Stimulated activated CD4-positive, alpha-beta T cell treated with anti-CD3 and anti-CD28 coated beads, Interleukin-12 subunit alpha, Interleukin-12 subunit beta, amount 100 ng/mL, for 24 hours (primary cell): ENCODE measurements at regions not wholly inside any gene's neighbourhood (a gene's known extent, or its start where the extent isn't known, plus 50 kb on each side); places are given as distances from the start of the nearest gene placed in this dataset.

Experiments
- DNase-seq, 2 experiments: peaks; one replicate each; pipeline ENCODE4 v3.0.0-alpha.2; 2020; ENCODE audit warnings: low read depth in 2 of 2

DNA sequence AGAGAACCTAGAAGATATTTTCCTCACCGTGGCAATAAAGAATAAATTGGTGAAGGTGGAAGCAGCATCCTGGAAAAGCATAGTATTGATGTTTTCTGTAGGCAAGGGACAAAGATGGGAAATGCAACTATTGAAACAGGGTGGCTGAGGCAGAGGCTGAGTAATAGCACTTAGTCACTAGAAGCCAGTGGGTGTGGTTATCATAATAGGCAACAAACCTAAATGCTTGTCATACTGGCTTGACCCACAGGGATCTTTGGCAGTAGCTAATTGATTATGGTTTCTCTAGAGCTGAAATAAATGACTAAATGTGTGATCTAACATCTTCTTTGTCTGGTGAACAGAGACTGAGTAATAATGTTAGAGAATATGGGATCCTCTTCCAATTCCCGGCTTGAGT is 353.6 kb upstream of the RPS6KA3 start:
- no peak for DNase-seq

DNA sequence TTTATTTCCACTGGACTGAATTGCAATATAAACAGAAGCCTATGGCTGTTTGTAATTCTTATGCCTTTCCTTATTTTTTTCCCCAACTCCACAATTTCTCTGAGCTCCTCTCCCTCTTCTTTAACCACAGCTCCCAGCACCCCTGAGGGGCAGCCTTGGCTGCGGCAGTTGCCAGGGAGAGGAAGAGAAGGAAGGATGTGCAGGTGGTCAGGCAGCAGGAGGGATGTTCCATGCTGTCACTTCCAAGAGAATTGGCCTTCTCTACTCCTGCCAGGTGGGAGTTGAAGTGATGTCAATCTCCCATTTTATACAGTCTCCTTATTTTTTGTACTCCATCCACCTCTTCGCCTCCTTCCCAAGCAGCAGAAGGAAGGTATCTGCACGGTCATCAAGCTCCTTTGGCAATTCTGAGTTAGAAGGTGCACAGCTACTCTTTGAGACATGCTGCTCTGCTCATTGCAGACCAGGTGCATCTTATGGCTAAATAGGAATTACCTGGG is 343.3 kb upstream of the RPS6KA3 start:
- no peak for DNase-seq

DNA sequence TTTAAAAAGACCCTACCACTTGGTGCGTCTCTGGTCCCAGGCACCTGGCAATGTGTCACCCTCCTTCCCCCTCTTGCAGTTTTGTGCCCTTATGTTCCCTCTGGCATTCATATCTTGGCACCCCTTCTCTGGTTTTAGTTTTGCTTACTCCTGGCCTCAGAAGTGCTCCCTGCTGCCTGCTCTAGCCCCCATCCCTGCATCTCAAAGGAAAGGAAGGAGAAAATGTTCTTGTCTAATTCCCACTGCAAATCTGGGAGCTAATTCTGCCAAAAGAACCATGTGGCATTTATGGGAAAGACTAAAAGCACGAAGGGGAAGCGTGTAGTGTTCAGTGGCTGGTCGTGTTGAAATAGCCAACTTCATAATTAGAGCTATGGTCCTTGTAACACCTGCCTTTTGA is 340.1 kb upstream of the RPS6KA3 start:
- DNase-seq, result no peak

DNA sequence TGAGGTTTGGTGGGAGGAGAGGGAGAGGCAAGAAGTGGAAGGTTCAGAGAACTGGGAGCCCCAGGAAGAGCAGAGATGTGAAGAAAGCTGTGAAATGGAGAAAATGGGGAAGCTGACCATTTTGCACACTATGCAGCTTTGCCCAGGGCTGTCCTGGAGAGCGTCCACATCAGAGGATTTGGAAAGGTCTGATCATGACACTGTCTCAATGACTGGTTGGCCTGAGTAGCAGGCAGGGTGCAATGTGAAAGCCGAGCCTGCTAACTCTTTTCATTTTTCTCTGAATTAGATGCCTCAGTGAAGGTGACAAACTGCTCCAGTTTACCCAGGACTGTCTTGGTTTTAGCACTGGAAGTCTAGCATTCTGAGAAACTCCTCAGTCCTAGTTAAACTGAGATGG is 330.1 kb upstream of the RPS6KA3 start:
- DNase-seq, result no peak

DNA sequence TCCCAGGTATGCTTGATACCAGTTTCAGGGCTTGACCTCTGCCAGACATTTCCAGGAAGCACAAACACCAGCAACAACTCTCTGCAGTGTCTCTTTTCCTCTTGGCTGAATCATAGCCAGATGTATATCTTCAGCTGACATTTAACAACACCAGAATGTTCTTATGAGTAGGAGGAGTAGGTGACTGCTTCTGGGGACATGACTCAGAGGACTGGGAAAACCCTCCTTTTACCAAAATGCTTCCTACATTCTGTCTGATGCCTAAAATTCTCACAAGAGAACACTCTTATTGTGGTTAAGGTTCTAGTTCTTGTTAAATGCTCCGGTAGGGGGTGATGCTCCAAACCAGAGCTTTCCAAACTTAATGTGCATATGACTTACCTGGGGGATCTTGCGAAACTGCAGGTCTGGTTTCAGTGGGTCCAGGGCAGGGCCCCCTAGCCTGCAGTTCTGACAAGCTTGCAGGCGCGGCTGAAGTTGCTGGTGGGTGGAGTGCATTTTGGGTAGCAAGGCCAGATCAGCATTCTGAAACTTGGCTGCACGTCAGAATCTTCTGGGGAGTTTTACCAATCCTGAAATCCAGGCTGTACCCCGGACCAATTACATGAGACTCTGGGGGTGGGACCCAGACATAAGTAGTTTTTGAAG is 329.3 kb upstream of the RPS6KA3 start:
- DNase-seq, result peak in 1 of 2 experiments; percentile 35

DNA sequence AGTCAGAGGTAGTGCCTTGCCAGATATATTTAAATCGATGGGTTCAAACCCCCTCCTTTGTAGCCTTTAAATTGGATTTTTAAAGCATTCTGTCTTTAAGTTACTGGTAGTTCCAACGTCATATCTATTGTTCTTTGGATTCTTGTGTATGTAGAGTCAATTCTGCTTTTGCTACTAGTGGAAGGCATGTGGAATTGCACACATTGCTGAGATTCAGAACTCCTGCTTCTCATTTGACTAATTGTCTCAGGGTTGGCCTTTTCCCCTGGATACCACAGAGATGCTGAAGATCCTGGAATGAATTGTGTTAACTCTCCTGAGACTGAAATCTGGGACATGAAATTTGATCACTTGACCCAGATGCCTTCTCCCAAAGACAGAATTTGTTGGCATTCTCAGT is 328.3 kb upstream of the RPS6KA3 start:
- no peak for DNase-seq

DNA sequence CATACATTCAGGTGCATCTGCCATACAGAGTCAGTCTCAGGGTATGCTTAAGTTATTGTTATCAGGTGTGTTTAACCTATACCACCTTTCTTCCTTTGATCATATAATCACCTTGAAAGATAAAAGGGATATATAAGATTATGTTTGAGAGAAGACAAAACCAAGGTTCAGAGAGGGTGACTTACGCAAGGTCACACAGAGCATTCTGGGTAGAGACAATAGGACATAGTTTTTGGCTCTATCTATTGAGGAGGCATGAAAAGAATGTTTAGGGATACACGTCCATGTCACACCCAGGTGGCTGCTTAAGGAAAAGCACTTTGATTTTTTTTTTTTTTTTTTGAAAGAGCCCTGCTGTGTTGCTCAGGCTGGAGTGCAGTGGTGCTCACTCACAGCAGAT is 327.1 kb upstream of the RPS6KA3 start:
- DNase-seq, result no peak

DNA sequence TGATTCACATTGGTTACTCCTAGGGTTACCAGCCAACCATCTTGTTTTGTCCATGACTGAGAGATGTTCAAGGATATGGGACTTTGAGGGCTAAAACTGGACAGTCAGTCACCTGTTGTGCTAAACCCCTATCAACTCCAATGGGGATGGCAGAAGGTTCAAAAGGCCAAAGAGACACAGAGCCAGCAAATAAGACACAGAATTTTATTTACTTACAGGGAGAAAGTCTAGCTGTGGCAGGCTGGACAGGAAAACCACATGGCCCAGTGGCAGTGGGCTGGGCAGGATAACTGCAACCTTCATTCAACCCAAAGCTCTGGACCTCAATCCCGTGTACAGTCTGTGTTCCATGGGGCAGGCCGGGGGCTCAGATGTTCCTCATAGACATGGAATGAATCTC is 326.7 kb upstream of the RPS6KA3 start:
- no peak for DNase-seq

DNA sequence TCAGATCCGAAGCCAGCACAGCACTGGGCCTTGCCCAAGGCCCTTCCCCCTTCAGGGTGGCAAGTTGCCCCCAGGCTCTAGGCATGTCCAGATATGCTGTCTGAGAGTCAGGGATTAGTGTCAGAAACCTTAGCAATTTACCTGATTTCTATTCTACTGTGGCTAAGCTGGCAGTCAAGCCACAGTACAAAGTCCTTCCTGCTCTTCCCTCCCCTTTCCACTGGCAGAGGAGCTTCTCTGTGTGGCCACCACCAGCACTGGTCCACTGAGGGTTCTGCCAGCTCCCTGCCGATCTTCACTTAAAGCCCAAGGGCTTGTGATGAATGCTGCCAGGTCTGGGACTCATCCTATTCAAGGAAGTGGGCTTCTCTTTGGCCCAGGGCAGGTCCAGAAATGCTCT is 324.5 kb upstream of the RPS6KA3 start:
- no peak for DNase-seq

DNA sequence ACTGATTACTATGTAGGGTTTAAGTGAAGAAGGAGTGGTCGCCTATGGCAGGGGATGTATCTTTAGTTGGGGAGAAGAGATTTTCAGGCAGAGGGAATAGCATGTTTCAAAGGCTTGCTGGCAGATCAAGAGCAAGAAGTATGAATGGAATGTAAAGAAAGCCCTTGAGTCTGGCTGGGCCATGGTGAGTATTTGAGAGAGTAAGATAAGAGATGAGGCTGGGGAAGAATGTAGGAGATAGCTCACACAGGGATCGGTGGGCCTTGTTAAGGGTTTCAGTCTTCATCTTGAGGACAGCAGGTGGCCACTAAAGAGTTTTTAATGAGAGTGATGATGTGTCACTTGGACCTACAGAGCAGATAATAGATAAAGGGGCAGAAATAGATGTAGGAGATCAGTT is 319.1 kb upstream of the RPS6KA3 start:
- DNase-seq, result no peak

DNA sequence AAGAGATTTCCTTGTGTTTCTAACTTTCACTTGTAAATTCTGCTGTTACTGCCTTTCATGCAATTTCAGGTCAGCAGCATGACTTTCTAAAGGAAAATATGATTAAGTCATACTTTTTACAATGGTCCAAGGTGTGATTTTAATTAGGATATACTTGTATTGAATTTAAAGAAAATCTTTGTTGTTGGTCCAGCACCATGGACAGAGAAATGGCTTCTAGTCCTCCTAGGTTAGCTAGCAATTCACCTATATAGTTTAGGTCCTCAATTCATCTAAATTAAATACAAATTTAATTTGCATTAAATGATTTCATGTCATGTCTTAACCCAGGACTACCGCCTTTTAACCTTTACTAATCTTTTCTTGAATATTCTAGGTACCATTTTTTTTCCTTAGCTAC is 304.9 kb upstream of the RPS6KA3 start:
- DNase-seq, result no peak

DNA sequence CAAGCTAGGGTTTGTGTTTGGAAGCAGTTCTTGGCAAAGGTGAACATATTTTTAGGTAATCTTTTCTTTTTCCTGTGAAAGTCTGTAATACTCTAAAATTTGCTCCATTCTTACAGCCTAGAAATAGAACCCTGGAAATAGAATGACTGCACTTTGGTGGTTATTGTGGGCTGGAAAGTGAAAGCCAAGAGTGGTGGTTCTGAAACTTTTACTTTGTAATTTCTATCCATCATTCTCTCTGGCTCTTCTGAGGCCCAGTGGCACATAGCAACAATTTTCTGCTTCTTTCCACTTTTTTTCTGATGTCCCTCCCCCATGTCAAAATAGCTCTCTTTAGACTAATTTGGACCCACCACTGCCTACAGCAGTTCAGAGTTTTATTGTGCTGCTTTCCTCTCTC is 300.4 kb upstream of the RPS6KA3 start:
- no peak for DNase-seq

DNA sequence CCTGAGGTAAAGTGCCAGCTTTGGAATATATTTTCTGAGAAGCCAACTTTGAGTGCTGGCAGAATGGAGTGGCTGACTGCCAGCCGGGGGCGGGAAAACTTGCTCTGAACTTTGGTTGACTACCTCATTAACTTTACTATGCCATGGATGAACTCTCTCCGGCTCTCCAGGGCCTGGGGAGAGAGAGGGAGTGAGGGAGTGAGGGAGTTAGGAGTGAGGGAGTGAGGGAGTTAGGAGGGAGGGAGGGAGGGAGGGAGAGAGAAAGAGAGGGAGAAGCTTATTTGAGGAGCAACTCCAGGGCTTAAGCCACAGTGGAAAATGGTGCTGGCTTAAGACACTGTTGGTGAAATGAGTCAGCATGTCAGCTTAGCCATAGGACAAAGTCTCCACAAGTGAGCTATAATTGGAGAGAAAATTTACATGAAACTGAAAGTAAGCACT is 280.9 kb upstream of the RPS6KA3 start:
- DNase-seq, result no peak

DNA sequence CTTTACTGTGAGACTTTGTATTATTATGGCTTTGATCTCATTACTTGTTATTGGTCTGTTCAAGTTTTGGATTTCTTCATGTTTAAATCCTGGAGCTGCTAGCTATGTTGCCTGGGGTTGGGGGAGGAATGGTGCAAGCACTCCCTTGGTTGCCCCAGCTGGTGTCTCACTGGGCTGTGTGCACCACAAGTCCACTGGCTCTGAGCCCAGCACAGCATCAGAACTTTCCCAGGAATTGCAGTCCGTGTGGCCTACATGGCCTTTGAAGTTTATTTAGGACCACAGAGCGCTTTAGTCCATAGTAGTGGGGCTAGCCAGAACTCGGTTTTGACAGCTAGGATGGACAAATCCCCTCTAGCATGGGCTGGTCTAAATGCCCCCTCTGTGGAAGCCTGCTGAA is 278.8 kb upstream of the RPS6KA3 start:
- no peak for DNase-seq

DNA sequence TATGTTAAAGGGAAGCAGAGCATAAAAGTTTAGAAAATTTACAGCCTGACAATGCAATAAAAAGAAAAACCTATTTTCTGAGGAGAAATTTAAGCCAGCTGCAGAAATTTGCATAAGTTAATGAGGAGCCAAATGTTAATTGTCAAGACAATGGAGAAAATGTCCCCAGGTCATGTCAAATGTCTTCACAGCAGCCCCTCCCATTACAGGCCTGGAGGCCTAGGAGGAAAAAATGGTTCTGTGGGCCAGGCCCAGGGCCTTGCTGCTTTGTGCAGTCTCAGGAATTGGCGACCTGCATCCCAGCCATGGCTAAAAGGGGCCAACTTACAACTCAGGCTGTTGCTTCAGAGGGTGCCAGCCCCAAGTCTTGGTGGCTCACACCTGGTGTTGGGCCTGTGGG is 275.4 kb upstream of the RPS6KA3 start:
- DNase-seq, result no peak

DNA sequence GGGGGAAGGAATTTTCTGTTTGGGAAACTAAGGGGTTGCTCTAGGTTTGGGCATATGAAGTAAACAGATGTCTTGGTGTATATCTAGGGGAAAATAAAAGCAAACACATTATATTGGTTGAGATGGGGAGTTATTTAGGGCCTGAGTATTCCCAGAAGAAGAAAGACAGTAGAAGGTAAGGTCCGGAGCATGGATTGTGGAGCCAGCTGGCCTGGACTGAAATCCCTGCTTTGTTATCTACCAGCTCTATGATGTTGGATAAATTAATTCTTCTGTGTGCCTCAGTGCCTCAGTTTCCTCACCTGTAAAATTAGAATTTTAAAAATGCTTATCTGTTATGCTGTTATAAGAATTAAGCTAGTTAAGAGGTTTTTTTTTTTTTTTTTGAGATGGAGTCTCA is 272.3 kb upstream of the RPS6KA3 start:
- no peak for DNase-seq

DNA sequence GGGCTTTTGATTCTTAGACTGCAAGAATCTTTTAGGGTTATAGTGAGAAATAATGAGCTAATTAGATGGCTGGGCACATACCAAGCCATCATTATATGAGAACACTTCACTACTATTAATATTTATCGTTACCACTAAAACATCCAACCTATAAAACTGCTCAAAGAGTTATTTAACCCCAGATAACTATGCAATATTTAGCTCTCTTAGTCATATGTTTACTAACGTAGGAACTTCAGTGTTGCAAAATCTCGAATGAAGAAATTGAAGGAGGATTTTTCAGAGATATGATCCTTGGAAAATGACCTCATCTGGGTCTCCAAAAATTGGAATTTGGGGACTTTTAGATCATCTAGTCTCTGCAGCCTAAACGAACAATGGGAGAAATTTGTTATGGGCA is 265.0 kb upstream of the RPS6KA3 start:
- DNase-seq, result no peak

DNA sequence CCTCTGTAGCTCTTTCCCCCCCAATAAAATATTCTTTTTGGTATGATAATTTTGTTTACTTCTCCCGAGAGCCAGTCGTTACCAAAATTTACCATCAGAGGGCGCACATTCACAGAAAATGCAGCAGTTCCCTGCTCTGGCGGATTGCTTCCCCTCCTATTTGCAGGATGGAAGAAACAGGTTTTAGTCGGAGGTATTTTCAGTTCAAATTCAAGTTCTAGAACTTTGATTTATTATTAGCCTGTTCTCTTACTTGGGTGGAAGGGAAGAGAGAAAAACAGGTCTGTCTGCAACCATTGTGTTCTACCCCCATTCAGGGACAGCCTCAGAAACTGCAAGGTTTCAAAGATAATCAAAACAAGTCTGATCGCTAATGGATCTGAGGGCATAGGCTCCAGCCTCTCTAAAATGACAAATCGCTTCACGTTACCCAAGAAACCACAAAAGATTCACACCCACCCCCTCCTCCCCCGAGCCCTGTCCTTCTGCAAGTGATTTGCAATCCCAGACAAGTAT is 263.8 kb upstream of the RPS6KA3 start:
- DNase-seq, result peak in 1 of 2 experiments; percentile 53

DNA sequence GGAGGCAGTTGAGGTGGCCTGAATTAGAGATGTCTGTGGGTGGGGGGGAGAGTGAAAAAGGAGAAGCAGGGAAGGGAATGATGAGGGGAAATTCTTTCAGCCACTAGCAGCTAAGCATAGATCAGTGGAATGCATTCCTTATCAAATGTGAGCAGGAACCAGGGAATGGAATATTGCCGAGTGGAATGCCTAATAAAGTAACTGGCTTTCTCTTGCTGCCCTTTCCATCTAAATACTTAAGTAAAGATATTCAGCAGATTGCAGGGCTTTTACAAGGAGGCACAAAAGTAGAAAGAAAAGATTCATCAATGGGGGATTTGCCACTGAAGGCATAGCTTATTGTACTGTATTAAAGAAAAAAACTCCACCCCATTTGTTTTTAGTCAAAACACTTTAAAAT is 263.0 kb upstream of the RPS6KA3 start:
- DNase-seq, result no peak

DNA sequence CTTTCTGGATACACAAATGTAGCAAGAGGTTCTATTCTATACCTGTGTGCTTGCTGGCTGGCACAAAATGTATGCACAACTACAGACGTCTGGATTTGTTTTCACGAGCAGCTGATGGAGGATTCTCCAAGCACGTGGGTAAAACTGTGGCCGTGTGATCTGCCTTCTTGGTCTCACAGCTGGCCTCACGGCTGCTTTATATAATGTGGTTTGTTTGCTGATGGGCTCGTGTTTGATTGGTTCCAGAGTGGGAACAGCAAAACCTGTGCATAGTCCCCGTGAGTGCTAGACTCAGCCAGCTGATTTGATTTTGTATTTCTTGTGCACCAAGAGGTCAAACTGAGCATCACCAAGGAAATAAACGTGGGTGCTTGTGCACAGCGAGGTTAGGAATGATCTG is 262.6 kb upstream of the RPS6KA3 start:
- no peak for DNase-seq

DNA sequence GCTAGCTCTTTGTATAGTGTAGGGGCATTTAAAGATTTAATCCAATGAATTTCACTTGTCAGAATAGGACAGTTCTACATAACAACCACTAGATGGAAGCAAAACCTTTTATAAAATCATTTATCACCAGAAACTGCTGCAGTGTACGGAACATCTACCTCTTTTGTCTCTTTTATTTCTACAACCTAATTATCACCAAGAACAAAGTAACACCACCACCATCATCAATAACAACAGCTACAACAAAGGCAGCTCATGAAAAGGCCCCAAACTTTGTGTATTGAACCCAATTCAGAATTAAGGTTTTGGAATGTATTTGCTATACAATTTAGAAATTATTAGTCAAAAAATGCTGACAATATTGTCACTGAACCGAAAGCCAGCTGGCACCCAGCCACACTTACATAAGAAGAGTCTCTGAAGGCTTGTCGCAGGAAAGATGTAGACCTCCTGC is 260.9 kb upstream of the RPS6KA3 start:
- DNase-seq, result no peak

DNA sequence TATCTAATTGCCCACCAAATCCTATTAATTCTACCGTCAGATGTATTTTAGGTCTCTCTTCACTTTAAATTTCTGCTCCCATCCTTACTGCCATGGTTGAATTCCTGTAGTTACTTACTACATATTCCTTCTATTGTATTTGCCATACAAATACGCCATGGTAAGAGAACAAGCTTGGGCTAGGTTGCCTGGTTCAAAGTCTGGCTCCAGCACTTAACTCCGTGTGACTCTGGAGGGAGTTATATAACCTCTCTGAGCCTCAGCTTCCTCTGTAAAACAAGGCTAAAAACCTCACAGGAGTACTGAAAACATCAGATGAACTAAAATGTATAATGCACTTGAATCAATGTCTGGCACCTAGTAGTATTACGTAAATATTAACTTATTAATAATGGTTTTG is 260.3 kb upstream of the RPS6KA3 start:
- no peak for DNase-seq

DNA sequence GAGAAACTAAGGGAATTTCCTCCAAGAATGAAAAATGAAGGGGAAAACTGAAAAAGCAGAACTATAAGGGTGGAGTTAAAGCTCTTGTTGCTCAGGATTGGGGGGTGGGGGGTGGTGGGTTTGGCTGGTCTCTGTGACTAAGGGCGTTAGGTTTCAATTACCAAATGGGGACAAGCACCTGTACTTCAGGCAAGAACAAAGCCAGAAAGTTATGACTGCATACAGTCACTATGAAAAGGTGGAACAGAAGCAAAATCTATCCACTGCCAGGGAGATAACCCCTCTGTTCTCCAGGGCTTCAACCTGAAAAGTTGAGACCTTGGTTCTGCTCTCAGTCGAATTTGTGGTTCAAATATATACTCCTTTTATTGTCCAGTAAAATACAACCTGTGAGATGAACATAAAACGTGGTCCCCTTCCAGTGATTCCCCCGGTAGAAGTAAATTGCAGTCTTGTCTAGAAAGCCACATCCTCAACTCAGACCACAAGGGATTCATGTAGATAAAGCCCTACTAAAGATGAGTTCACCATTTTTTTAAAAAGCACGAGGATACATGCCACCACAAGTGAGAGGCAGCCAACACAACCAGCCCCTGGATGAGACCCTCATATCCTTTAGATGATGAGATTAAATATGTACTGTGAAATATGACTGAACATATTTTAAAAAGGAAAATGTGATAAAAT is 257.1 kb upstream of the RPS6KA3 start:
- DNase-seq, result no peak
